PC-9 (cell line): ENCODE measurements at regions not wholly inside any gene's neighbourhood (a gene's known extent, or its start where the extent isn't known, plus 50 kb on each side); places are given as distances from the start of the nearest gene placed in this dataset.
"Not testable (repeated sequence)": the region's sequence is repeated elsewhere in the genome, so short reads cannot be mapped to it uniquely, and the experiment has no call there.

Experiments
- BruUV-seq: library from RNA; stranded (reverse); fragments of 400-500 nt; replicated peaks from 2 replicates; lab custom pipeline; 2021; lab: Mats Ljungman, UMichigan
- CTCF ChIA-PET: fragments of 300-600 bp; sonication (Branson Sonifier 250); formaldehyde crosslinking; loops from one replicate; lab custom pipeline; 2022; ENCODE audit warnings: antibody characterized with exemption; lab: Charles Lee
- POLR2A ChIA-PET: fragments of 300-600 bp; sonication (Branson Sonifier 250); formaldehyde crosslinking; loops from one replicate; lab custom pipeline; 2022; ENCODE audit warnings: antibody characterized with exemption; ENCODE audit not compliant: unreplicated experiment; lab: Charles Lee
- DNase-seq, 2 experiments: peaks; one replicate each; pipeline versions ENCODE4 v3.0.0 to v3.0.0-alpha.2; 2015 to 2022; ENCODE audit warnings: mixed read lengths in 1 of 2
- H2AFZ ChIP-seq: fragments of 200-600 bp; sonication (generic); 2 replicates; pipeline ENCODE4 v1.8.1; 2017; ENCODE audit warnings: antibody characterized with exemption
- H3F3A ChIP-seq: fragments of 200-600 bp; sonication (generic); 2 replicates; pipeline ENCODE4 v1.8.1; 2017; ENCODE audit warnings: antibody characterized with exemption, mild to moderate bottlenecking, low read depth; ENCODE audit not compliant: insufficient read depth
- H3K27ac ChIP-seq: fragments of 200-600 bp; sonication (generic); 2 replicates; pipeline ENCODE4 v1.6.1; 2016; ENCODE audit warnings: mixed run types
- H3K27me3 ChIP-seq: fragments of 200-600 bp; sonication (generic); 2 replicates; pipeline ENCODE4 v1.6.1; 2016; ENCODE audit warnings: low read depth, mixed run types; ENCODE audit not compliant: insufficient read depth
- H3K36me3 ChIP-seq: fragments of 200-600 bp; sonication (generic); 2 replicates; pipeline ENCODE4 v1.6.1; 2016; ENCODE audit warnings: low read depth, mixed run types
- H3K4me1 ChIP-seq: fragments of 200-600 bp; sonication (generic); replicated peaks from 2 replicates; pipeline ENCODE4 v1.6.1; 2016; ENCODE audit warnings: mixed run types; ENCODE audit not compliant: insufficient read depth
- H3K4me2 ChIP-seq: fragments of 200-600 bp; sonication (generic); 2 replicates; pipeline ENCODE4 v1.6.1; 2017; ENCODE audit warnings: mixed run types
- H3K4me3 ChIP-seq: fragments of 200-600 bp; sonication (generic); 2 replicates; pipeline ENCODE4 v1.6.1; 2016; ENCODE audit warnings: mixed run types
- H3K79me2 ChIP-seq: fragments of 200-600 bp; sonication (generic); 2 replicates; pipeline ENCODE4 v1.6.1; 2017; ENCODE audit warnings: low read depth, mixed run types
- H3K9me2 ChIP-seq: fragments of 200-600 bp; sonication (generic); 2 replicates; pipeline ENCODE4 v1.8.1; 2017; ENCODE audit warnings: mild to moderate bottlenecking; ENCODE audit not compliant: insufficient read depth
- H3K9me3 ChIP-seq: fragments of 200-600 bp; sonication (generic); 2 replicates; pipeline ENCODE4 v1.8.1; 2016; ENCODE audit warnings: low read depth; ENCODE audit not compliant: insufficient read depth
- H4K20me1 ChIP-seq: fragments of 200-600 bp; sonication (generic); 2 replicates; pipeline ENCODE4 v1.8.1; 2017; ENCODE audit not compliant: insufficient read depth
- EZH2 ChIP-seq: fragments of 200-600 bp; sonication (generic); IDR thresholded peaks from 2 replicates; pipeline ENCODE4 v1.8.0; 2017; ENCODE audit warnings: antibody characterized with exemption, low read depth
- intact Hi-C: fragments of 100-400 bp; cut with micrococcal nuclease; formaldehyde crosslinking; loops from one replicate; pipeline ENCODE4 v1.10.0; 2022; ENCODE audit not compliant: unreplicated experiment
- TF ChIP-seq, protein P1 (sequence below): fragments of 200-600 bp; sonication (generic); conservative IDR thresholded peaks from 2 replicates; pipeline ENCODE4 v1.6.1; 2017; ENCODE audit warnings: mixed run types, antibody characterized with exemption, mild to moderate bottlenecking, moderate library complexity

DNA sequence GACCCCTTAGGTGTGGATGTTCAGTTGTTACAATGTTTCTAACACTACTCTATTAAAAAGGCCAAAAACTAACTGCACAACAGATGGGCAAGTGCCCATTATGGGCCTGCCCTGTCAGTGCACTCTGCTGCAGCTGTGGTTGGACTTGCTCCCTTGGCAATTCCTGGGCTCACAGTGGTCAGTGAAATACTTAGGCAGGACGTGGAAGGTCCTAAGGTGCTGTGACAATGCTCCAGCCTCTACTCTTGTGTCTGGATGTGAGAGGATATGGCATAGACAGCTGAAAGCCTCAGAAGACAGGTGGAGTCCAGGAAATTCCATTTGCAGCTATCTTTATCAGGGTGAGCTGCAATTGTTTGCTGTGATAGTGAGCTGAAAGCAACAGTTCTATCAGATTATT lies 136.5 kb upstream of the OLIG3 start:
- POLR2A ChIA-PET = no interaction called here

DNA sequence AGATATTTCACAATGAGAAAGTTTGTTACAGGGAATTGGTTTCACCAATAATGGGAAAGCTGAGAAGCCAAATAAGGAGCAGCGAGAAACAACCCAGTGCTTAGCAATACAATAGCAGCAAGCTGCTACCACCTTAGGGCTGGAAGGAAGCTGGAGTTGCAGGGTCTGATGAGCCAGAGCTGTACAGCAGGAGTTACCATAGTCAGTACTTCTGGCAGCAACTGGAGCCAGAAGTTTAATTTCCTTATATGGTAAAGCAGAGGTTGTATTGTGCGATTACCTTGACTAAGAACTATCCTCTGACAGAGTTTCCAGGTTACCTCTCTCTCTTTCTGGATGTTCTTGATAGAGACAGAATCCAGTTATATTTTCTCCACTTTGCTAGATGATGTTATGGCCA lies 137.1 kb upstream of the OLIG3 start:
- BruUV-seq = no TSS peak
- ChIA-PET POLR2A (no interaction called here), CTCF (no interaction called here)
- Histone ChIP-seq H3K27ac (no peak overlapping the region), H3F3A (no peaks in the 10 kb centered on the region; the same call in 1 of the 2 replicates), H3K79me2 (no peaks in the 10 kb centered on the region), H3K9me3 (no peaks in the 10 kb centered on the region), H2AFZ (no peak overlapping the region), H4K20me1 (no peaks in the 10 kb centered on the region), H3K27me3 (no peaks in the 10 kb centered on the region), H3K4me2 (no peak overlapping the region), H3K9me2 (no peaks in the 10 kb centered on the region), H3K36me3 (no peaks in the 10 kb centered on the region), H3K4me3 (no peak overlapping the region), H3K4me1 (0 out of 2 replicates have a peak, but pooled peaks cover under 1% of the 10 kb centered on the region)
- DNase-seq = no peak
- intact Hi-C loops = no loop called here
- TF ChIP-seq EZH2 = no peak
- TF ChIP-seq, protein P1, sequence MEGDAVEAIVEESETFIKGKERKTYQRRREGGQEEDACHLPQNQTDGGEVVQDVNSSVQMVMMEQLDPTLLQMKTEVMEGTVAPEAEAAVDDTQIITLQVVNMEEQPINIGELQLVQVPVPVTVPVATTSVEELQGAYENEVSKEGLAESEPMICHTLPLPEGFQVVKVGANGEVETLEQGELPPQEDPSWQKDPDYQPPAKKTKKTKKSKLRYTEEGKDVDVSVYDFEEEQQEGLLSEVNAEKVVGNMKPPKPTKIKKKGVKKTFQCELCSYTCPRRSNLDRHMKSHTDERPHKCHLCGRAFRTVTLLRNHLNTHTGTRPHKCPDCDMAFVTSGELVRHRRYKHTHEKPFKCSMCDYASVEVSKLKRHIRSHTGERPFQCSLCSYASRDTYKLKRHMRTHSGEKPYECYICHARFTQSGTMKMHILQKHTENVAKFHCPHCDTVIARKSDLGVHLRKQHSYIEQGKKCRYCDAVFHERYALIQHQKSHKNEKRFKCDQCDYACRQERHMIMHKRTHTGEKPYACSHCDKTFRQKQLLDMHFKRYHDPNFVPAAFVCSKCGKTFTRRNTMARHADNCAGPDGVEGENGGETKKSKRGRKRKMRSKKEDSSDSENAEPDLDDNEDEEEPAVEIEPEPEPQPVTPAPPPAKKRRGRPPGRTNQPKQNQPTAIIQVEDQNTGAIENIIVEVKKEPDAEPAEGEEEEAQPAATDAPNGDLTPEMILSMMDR = no peak

More for the DNA sequence above, 136.5 kb upstream of the OLIG3 start:
- H3K79me2 ChIP-seq = no peaks in the 10 kb centered on the region
- no peak overlapping the region for H3K27ac ChIP-seq
- H3K4me1 ChIP-seq = no peaks in the 10 kb centered on the region
- H3K9me2 ChIP-seq = no peaks in the 10 kb centered on the region
- no peaks in the 10 kb centered on the region for H4K20me1 ChIP-seq
- no peak overlapping the region for H3K4me2 ChIP-seq
- TF ChIP-seq EZH2 = no peak
- H3F3A ChIP-seq = no peaks in the 10 kb centered on the region; the same call in 1 of the 2 replicates
- CTCF ChIA-PET = no interaction called here
- no peaks in the 10 kb centered on the region for H3K36me3 ChIP-seq
- intact Hi-C loops = no loop called here
- DNase-seq = no peak
- no TSS peak for BruUV-seq
- H3K9me3 ChIP-seq = no peaks in the 10 kb centered on the region
- no peak overlapping the region for H3K4me3 ChIP-seq
- H3K27me3 ChIP-seq = no peaks in the 10 kb centered on the region
- H2AFZ ChIP-seq = no peak overlapping the region

DNA sequence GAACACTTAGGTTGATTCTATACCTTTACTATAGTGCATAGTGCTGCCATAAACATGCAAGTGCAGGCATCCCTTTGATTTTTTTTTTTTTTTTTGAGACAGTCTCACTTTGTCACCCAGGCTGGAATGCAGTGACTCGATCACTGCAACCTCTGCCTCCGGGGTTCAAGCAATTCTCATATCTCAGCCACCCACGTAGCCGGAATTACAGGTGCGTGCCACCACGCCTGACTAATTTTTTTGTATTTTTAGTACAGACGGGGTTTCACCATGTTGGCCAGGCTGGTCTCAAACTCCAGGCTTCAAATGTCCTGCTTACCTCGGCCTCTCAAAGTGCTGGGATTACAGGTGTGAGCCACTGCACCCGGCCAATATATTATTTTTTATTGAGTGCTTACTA lies 140.0 kb upstream of the OLIG3 start:
- H3K36me3 ChIP-seq, H2AFZ ChIP-seq, H3K27ac ChIP-seq, H3K27me3 ChIP-seq, BruUV-seq, CTCF ChIA-PET, H3K79me2 ChIP-seq, intact Hi-C loops, H3F3A ChIP-seq, H3K4me2 ChIP-seq, POLR2A ChIA-PET, H4K20me1 ChIP-seq, H3K9me2 ChIP-seq, DNase-seq, H3K4me3 ChIP-seq, H3K9me3 ChIP-seq: not testable (repeated sequence)
- H3K4me1 ChIP-seq = peaks cover 18% of the 10 kb centered on the region

DNA sequence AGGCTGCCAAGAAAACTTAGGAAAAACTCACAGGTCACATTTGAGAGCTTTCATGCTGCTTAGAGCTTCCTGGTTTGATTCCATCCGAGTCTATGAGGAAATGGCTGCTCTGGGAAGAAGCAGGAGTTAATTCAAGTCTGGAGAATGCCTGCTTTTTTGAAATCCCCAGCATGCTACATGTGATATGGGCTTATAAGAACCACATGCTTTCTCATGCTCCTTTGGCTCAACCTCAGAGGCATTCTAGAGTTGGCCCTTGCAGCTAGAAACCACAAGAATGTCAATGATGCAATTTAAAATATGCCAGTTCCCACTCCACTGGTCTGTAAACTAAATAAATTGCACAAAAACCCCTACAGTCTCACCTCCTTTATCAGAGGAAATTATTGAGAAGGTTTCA lies 142.9 kb upstream of the OLIG3 start:
- TF ChIP-seq EZH2 = no peak
- TF ChIP-seq, protein P1 = no peak
- Histone ChIP-seq H3K4me1 (peaks cover 18% of the 10 kb centered on the region), H3K79me2 (no peaks in the 10 kb centered on the region), H3F3A (peaks cover 8% of the 10 kb centered on the region; the same call in 1 of the 2 replicates), H3K27ac (peak overlapping the region; percentile 60), H3K9me2 (no peaks in the 10 kb centered on the region), H3K4me3 (0 out of 2 replicates have a peak overlapping the region, but pooled peaks have one; percentile 7), H3K36me3 (no peaks in the 10 kb centered on the region), H2AFZ (no peak overlapping the region), H3K9me3 (0 out of 2 replicates have a peak, but pooled peaks cover 4% of the 10 kb centered on the region), H4K20me1 (no peaks in the 10 kb centered on the region), H3K4me2 (peak overlapping the region; percentile 41), H3K27me3 (no peaks in the 10 kb centered on the region)
- intact Hi-C loops = loop anchor here (2.0 kb wide), 1 partner anchor 790 kb away; no protein-coding TSS in a partner anchor
- peak; percentile 43 to 97 for DNase-seq
- ChIA-PET CTCF (interaction anchor here (0.9 to 1.3 kb wide), 2 partner anchors 60 to 323 kb away, joined by 4 to 12 read pairs; no protein-coding TSS in a partner anchor), POLR2A (interaction anchor here (0.6 to 0.7 kb wide), 2 partner anchors 593 to 1527 kb away, joined by 3 to 5 read pairs; no protein-coding TSS in a partner anchor)
- no TSS peak for BruUV-seq
